HG03280 (cell line): ENCODE measurements at regions not wholly inside any gene's neighbourhood (a gene's known extent, or its start where the extent isn't known, plus 50 kb on each side); places are given as distances from the start of the nearest gene placed in this dataset.

ENCODE experiments used
- ATAC-seq: cut with Tn5 transposase; IDR thresholded peaks from one replicate; pipeline ENCODE4 v1.9.1; 2021; ENCODE audit warnings: mild to moderate bottlenecking, moderate library complexity; ENCODE audit not compliant: unreplicated experiment

DNA sequence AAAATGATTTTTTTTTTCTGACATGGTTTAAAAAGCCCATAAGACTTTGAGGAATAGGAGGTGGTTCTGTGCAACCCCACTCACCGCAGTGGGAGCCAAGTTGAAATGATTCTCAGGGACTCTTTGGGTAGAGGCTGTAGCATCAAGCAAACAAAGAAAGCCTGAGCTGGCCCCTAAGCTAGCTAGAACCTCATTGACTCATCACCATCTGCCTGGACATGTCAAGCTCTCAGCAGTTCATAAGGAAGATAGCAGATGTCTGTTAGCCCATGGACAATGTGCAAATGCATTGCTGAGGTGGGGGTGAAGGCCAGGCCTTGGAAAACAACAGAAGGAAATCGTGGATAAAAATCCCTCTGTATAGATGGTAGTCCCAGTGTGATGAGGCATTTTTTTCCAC, 234.8 kb downstream of the NR2F2 start:
- ATAC-seq: no peak

DNA sequence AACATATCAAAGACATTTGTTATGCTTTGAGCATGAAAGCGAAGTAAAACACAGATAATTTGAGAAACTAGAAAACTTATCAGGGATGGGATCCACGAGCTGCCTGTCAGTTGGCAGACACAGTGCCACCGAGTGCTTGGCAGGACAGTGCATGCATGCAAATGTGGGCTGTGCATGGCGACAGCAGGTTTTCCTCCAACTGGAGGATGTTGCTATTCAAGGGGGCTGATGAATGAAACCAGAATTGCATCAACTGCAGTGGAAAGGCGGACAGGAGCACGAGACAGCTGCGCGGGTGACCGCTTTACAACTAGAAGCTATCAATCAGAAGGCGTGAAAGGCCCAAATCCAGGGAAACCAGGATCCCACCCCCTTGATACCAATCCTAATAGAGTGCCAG, 244.3 kb downstream of the NR2F2 start:
- ATAC-seq: no peak

DNA sequence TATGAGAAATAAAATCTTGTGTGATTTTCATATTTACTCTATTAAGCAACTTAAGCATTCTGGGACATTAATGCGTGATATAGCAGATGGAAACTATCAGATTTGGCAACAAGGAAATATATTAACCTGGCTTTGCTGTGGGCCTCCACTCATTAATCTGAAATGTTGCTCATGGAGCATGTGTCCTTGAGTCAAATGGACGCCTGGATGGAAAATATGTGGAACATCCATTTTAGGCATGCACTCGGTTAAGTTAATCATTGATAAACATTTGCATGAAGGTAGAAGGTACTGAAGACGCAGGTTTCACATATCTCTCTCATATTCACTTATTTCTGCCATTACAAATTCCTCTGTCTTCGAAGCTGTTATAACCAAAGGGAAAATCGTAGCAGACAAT, 246.1 kb downstream of the NR2F2 start:
- no peak for ATAC-seq

DNA sequence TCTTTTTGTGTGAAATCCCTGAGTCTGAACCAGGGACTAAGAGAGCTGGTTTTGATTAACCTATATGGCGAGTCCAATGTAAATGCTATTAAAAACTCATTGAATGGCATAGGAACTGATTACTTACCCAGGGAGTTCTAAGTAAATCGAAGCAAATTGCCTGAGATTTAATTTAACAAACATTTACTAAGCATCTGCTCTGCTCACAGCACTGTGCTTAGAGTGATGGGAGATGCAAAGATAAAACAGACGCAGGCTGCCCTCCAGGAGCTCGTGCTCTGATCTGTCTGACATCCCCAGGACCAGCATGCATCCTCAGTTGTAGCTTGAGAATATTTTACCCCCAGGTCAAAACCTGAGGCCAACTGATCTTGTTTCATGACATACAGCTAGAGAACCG, 247.9 kb downstream of the NR2F2 start:
- ATAC-seq: no peak

DNA sequence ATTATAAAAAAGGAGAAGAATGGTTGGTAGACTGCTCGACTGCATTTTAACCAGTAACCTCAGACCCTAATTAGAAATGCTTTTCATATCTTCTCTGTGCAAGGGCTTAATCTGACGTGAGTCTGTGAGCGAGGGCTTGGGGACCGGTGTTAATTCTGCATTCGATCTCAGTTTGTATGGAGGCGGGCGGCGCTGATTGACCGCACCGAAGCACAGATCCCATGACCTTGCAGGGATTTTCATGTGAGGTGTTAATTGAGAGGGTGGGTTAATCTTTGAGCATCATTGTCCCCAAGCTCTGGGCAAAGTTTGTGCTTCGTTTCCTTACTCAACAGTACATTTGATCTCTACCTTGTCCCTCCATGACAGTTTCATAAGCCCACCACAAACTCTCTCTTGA, 250.9 kb downstream of the NR2F2 start:
- ATAC-seq: no peak

DNA sequence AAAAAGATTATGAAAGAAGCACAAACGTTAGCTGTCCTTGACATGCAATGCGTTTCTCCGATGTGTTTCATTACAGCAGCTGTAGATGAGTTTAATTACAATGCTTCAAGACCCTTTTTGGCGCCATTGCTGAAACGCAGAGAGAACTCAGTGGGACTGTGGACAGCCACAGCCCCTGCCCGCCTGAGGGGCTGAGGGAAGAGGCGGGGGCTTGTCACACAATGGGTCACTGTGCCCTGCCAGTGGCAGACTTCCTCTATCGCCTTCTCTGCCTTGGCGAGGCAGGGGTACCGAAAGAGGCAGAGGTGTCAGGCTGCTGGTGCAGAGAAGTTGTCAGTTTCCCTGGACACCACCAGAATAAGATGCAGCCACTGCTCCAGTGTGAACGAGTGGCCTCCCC, 252.0 kb downstream of the NR2F2 start:
- no peak for ATAC-seq

DNA sequence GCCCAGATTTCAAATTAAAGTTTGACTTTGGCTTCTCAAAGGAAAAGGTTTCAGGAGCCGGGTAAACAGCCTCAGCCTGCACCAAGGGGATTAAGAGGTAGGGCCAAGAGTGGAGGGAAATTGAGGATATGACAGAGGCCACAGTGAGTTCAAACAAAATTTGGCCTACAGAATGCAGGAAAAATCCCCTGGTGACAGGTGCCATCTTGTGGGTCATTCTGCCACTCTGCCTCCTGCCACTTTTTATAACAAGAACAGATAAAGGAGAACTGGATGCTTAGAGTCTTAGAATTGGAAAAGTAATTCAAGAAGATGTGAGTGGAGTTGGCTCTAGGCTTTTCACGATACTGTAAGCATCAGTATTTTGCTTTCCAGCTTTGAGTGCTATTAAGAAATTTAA, 253.2 kb downstream of the NR2F2 start:
- ATAC-seq: no peak

DNA sequence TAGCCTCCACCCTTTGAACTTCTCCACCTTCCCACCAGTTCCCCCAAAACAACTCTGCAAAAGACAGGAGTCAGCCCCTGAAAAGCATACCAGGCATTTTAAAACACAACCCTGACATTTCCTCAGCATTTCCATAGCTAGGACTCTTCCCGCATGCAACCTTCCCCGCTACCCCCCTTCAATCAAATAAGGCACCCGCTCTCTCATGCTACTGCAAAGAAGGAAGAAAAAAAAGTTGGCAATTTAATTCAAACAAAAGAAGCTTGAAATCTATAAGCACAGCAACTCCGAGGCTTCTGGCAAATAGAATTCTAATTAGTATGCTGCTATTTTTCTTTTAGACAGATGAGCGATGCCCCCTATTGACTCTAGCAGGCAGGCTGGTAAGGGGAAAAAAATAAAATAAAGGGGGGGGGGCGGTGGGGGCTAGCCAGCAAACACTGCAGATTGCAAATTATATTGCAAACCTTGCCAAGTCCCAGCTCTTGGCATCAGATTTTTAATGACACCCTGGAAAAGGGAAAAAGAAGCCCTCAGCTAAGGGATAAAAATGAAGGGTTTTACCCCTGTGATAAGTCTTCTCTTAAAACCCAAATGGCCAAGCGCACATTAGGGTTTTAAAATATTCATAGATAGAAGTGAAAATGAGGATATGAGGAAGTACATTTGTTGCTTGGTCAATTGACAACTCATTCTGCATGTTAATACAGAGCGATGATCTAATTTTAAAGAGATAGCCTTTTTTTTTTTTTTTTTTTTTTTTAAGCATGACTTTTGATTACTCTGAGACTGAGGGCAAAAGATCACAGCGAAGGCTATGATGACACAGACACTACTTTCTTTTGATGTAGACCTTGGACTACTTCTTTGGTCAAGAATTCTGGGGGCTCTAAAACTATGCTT, 255.2 kb downstream of the NR2F2 start:
- ATAC-seq: no peak

DNA sequence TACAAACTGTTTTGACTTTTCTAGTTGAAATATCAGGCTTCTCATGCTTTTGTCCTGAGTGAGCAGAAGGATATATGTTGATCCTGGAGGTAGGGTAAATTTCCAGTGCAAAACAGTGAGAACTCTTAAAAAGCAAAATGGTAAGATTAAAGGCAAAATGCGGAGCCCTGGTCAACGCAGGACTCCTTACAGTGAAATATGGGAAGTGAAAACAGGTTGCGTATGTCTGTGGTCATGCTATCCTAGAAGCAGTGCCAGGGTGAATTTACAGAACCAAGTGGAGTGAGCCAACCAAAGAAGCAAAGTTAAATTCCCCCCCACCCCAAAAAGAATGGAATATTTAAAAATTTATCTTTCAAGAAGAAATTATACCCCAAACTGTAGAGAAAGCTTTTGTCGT, 256.4 kb downstream of the NR2F2 start:
- no peak for ATAC-seq

DNA sequence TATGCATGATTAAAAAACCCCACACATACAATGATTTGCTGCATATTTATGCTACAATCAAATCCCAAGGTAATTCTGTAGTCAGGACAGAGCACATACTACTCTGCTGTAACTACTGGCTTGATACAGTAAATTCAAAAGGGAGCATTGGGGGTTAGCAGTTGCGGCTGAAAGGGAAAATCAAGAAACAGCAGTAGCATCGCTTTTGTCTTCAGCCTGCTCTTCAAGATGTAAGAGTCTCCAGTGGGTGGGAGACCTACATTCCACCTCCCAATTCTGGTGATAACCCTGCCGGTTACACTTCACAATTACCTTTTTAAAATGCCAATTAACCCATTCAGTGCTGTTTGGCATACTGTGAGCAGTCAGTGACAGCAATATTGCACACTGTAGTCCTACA, 259.4 kb downstream of the NR2F2 start:
- ATAC-seq: no peak

DNA sequence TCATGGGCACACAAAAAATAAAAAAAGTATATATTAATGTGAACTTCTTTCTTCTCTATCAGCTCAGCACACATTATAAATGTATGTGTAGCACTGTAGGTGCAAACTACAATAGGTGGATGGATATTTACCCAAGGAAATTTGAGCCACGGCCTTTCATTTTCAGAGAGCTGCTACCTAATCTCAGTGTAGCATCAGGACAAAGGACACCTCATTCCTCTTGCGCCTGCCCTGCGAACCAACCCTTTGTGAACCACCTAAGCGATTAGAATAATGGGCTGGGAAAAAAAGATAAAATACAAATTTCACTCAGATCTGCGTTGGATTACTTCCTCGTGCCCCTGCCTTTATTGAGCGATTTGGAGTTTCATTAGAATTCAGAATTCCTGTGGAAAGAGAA, 263.2 kb downstream of the NR2F2 start:
- no peak for ATAC-seq

DNA sequence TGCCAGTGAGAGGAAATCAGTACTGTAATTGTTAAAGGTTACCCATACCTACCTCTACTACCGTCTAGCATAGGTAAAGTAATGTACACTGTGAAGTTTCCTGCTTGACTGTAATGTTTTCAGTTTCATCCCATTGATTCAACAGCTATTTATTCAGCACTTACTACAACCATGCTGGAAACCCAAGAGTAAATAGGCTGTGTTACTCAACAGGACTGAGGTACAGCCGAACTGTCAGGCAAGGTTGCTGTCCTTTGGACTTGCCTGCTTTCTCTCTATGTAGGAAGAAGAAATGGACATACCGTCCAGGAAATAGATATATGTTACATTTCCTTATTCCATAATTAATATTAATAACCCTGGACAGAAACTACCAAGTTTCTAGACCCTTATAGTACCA, 265.5 kb downstream of the NR2F2 start:
- no peak for ATAC-seq

DNA sequence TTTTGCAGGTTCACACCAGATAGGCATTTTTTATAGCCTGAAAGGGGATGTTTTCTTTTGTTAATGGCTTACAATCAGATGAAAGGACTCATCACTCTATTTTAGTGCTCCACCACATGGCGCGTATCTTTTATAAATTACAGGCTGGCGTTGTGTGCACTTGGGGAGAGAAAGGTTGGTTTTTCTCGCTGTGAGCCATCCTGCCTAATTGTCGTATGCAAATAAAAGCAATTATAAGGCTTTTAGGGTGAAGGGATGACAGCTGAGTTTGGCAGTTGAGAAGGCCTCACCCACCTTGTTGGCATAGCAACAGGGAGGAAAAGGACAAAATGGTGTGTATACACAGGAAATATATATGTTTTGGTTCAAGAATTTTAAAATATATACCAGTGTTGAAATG, 268.0 kb downstream of the NR2F2 start:
- ATAC-seq: no peak

DNA sequence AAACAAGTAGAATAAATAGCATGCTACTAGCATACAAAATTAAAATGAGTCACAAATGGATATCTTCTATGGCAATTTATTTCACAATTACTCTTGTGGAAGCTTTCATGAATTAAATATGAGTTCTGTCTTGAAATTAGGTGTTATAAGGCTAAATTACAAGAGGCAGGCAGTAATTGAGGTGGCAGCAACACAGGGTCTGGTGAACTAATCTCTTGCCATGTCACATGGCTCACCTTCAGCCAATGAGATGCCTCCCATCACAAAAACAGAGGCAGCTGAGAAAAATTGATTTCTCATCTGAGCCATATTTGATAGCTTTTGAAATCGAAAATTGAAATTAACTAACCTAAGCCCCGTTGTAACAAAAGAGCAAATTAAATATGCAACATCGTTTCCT, 268.8 kb downstream of the NR2F2 start:
- no peak for ATAC-seq

DNA sequence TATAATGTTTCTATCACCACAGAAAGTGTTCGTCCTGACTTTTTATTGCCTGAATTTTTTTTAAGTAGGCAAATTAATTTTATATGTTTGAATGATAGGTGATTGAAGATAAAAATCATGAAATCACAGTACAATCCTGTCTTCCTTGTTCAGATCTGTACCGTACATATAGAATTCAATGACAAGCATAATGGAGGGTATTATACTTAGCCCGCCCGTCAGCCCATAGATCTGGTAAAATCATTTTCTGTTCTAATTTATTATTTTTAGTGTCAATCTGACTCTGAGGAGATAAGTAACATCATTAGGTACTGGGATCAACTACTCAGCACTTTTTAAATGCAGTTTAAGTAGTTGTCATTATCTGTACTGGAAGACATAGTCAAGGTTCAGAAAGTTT, 269.9 kb downstream of the NR2F2 start:
- ATAC-seq: no peak

DNA sequence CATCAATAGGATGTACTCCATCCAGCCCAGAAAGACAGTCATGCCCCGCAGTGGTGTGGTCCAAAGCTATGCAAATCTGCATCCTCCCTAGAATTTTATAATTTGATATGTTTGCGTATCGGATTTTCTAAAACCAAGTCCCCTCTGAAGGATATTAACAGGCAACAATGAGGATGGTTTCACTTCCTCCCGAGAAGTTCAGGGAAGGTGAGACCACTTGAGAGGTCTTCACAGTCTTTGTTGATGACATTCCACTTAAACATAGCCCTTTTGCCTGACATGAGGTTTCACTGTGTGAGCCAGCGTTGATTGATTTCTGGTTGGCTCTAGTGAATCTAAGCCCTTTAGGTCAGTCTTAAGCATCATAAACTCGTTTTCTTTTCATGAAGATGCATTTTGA, 276.1 kb downstream of the NR2F2 start:
- ATAC-seq: no peak

DNA sequence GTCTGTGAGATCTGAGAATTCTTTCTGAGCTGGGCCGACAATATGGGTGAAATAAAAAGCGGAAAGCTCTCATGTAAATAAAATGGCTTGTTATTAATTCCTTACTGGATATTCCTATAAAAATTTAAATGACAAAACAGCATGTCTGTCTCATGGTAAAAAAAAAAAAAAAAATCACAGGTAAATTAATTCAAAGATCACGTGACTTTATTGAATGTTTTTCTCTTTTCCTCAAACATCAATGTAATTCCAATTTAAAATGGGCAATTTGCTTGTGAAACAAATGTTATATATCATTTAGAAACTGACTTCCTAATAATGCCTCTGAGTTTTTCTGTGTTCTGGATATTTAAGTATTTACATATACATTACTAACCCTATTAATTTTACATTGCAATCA, 280.3 kb downstream of the NR2F2 start:
- no peak for ATAC-seq

DNA sequence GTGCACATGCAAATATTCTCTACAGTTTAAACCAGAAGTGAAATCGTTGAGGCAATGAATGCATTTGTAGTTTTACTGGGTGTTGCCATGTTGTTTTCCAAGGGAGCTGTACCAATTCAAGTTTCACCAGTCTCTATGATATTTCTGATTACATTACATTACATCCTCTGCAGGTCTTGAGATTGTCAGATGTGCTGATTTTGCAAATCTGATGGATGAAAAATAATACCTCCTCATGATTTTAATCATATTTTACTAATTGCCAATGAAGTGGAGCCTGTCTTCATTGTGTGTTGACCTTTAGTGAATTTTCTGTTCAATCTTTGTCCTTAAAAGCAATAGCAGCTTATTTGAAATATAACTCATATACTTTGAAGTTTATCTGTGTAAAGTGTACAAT, 282.4 kb downstream of the NR2F2 start:
- ATAC-seq: no peak

DNA sequence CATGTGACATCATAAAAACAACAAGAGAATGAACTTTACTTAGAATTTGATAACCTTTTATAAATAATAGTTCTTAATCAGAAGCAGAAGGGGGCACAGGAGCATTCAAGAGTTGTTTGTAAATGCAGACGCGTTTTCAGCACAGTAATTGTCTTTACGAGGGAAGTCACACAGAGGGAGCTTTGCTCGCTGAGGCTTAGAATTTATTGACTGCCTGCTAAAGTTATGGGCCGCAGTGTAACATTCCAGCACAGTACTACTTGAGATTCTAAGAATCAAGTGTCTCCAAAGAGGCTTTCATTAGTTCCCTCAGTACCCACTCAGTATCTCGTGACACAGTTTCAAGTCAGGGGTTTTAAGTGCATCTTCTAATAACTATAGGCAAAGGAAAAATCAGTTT, 288.7 kb downstream of the NR2F2 start:
- no peak for ATAC-seq

DNA sequence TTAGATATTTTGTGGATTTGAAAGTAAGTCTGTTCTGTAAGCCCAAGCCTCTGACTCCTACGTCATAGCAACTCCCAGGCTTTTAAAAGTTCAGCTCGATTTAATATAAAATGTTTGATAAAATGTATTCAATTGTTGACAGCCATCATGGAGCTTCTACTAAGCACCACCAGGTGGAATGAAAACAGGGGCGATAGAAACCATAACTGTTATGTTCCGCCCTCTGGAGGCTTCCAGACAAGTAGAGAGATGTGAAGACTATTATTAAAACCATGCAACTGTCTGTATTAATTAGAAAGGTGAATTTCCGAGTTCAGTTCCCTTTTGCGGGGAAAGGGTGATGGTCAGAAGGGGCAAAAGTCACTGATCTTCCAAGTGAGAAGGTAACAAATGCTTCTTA, 292.2 kb downstream of the NR2F2 start:
- no peak for ATAC-seq

DNA sequence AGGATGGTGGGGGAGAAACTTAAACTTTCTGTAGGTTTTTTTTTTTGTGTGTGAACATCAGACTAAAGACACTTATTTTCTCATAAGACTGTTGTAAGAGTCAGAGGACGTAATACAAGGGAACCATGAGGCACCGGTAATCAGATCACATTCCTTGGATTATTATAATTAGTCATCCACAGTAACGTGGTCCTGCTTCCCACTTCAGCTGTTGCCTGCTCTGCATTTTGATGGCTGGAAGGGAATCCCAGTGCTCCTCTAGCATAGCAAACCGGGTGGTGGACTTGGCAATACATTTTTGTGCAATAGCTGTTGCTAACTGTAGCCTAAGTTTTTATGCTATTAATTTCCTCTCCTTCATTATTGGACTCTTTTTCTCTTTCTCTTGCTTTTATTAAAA, 294.8 kb downstream of the NR2F2 start:
- ATAC-seq: no peak

DNA sequence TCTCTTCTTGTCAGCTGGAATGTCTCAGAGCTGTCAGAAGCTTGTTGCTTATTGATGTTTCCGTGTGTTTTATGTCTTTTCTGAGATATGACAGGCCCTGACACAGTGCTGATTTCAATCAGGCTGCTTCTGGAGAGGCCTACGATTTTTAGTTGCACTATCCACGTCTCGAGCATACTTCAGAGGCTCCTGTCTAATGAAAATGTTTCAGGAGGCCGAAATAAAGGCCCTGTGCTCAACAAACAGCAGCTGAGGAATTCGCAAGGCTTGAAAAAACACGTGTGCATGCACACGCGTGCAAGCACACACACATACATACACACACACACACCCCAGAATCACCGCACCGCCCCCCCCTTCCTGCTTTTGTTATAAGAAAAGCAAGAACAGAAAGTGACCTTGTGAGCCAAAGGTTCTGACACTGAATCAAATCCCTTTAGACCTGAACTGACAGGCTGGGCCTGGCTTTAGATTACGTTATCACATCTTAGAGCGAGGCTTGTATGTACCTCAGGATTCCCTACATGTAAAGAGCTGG, 296.6 kb downstream of the NR2F2 start:
- no peak for ATAC-seq

DNA sequence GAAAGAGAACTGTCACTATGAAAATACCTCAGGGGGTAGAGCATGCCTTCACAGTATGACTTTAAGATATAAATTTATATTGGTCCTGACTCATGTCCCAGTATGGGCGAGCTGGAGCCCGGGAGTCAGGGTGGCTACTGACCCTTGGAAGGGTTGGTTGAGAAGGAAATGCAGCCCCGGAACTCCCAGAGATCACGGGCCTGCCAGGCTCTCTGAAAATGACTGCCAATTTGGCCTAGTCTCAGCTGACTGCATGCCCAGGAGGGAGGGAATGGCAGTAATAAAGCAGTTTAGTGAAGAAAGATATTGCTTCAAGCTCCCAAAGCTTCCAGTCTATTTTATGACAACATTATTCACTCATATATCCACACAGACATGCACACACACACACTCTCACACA, 299.0 kb downstream of the NR2F2 start:
- no peak for ATAC-seq
